Heart left ventricle (tissue), 16 donors: ENCODE measurements at regions not wholly inside any gene's neighbourhood (a gene's known extent, or its start where the extent isn't known, plus 50 kb on each side); places are given as distances from the start of the nearest gene placed in this dataset.

Source experiments
- ATAC-seq, 4 donors: fragments of 200-7000 bp; cut with Tn5 transposase; one replicate each; pipeline ENCODE4 v1.9.1; 2020 to 2022; ENCODE audit warnings: moderate library complexity in 4 of 4, mild to moderate bottlenecking in 3 of 4, moderate number of reproducible peaks in 1 of 4
- DNase-seq, 5 donors: peaks; one replicate each; pipeline ENCODE4 v3.0.0-alpha.2; 2020
- H3K27ac ChIP-seq, 12 donors: fragments of 200-600 bp; sonication (generic) in 4 of 12; one replicate each; pipeline versions ENCODE4 v1.5.0 to v1.8.0; 2016 to 2022; ENCODE audit warnings: mild to moderate bottlenecking in 2 of 12
- H3K27me3 ChIP-seq, 9 donors: fragments of 200-600 bp; sonication (generic) in 2 of 9; one replicate each; pipeline versions ENCODE4 v1.5.1 to v1.8.0; 2016 to 2022; ENCODE audit warnings: mild to moderate bottlenecking in 3 of 9
- H3K36me3 ChIP-seq, 9 donors: fragments of 200-600 bp; sonication (generic) in 2 of 9; one replicate each; pipeline versions ENCODE4 v1.5.0 to v1.8.0; 2018 to 2022; ENCODE audit warnings: mild to moderate bottlenecking in 2 of 9
- H3K4me1 ChIP-seq, 12 donors: fragments of 200-600 bp; sonication (generic) in 4 of 12; one replicate each; pipeline versions ENCODE4 v1.5.0 to v1.8.0; 2016 to 2022; ENCODE audit warnings: mild to moderate bottlenecking in 3 of 12
- H3K4me3 ChIP-seq, 12 donors: fragments of 200-600 bp; sonication (generic) in 4 of 12; one replicate each; pipeline versions ENCODE4 v1.5.0 to v1.8.0; 2017 to 2022; ENCODE audit warnings: mild to moderate bottlenecking in 9 of 12, moderate library complexity in 4 of 12
- H3K9me3 ChIP-seq, 12 donors: fragments of 200-600 bp; sonication (generic) in 4 of 12; one replicate each; pipeline versions ENCODE4 v1.5.0 to v1.8.0; 2016 to 2022; ENCODE audit warnings: mild to moderate bottlenecking in 1 of 12
- POLR2A ChIP-seq, 2 donors: fragments of 450-650 bp; IDR thresholded peaks; one replicate each; pipeline ENCODE4 v1.6.1; 2017; ENCODE audit warnings: antibody characterized with exemption in 2 of 2, mild to moderate bottlenecking in 2 of 2, moderate library complexity in 2 of 2
- WGBS, 4 donors: extraction: QIAGEN DNeasy Blood & Tissue Kit in 2 of 4; methylation state at CpG; one replicate each; pipeline versions ENCODE4 v1.1.5 to v1.1.7; 2013 to 2018; 5-methylcytosine and 5-hydroxymethylcytosine counted together
- intact Hi-C, 10 donors: fragments of 100-400 bp; cut with DNase I; formaldehyde crosslinking; loops; one replicate each; pipeline versions ENCODE4 v1.11.1 to v1.14.2; 2022
- TF ChIP-seq, protein P1 (sequence below), 12 donors: fragments of 200-600 bp; sonication (generic) in 4 of 12; IDR thresholded peaks; one replicate each; pipeline versions ENCODE4 v1.5.0 to v1.8.0; 2018 to 2022; ENCODE audit warnings: antibody characterized with exemption in 12 of 12, mild to moderate bottlenecking in 5 of 12
- donor health status: ischemic (EF 13 %, LVEDD 7.1; RV severe dilation, severe dysfunction).
- donor health status: healthy with polysubstance abuse.
- donor health status: DM: no; HTN: yes; CAD: no.
- donor health status: DM: no; HTN: no; CAD: no.
- donor health status: ischemic (EF 25% LVEDD 6.9; RV normal size, moderate dysfunction).
- donor health status: ischemic (EF 25% LVEDD 5.7; RV mildly dilated, moderate dysfunction).
- donor health status: healthy.
- donor health status: DM: yes; HTN: yes; CAD: no.
- donor health status: ischemic (EF 35%, LVEDD 5.7; RV mildly dilated, moderate dysfunction).
- donor health status: nonischemic (EF 11% LVEDD 7.7; RV severe dilation, severe dysfunction).
- donor health status: DM: yes; HTN: yes; CAD: no.
- donor health status: PGD.
- donor health status: ischemic (EF 29% LVEDD 5.4; RV normal size, mild dysfunction).
- donor health status: nonischemic (EF 23%, LVEDD 6.1; RV moderate dilation, normal function).

- Histone ChIP-seq H3K36me3 (no peaks in the 10 kb centered on the region), H3K9me3 (peaks cover 0 to 5% (median 0%) of the 10 kb centered on the region in 12 donors), H3K27me3 (no peaks in the 10 kb centered on the region), H3K27ac (no peak overlapping the region), H3K4me1 (no peaks in the 10 kb centered on the region), H3K4me3 (no peak overlapping the region)
- no peak for TF ChIP-seq POLR2A (IDR thresholded peaks at IDR 0.05)
- TF ChIP-seq, protein P1, sequence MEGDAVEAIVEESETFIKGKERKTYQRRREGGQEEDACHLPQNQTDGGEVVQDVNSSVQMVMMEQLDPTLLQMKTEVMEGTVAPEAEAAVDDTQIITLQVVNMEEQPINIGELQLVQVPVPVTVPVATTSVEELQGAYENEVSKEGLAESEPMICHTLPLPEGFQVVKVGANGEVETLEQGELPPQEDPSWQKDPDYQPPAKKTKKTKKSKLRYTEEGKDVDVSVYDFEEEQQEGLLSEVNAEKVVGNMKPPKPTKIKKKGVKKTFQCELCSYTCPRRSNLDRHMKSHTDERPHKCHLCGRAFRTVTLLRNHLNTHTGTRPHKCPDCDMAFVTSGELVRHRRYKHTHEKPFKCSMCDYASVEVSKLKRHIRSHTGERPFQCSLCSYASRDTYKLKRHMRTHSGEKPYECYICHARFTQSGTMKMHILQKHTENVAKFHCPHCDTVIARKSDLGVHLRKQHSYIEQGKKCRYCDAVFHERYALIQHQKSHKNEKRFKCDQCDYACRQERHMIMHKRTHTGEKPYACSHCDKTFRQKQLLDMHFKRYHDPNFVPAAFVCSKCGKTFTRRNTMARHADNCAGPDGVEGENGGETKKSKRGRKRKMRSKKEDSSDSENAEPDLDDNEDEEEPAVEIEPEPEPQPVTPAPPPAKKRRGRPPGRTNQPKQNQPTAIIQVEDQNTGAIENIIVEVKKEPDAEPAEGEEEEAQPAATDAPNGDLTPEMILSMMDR (IDR thresholded peaks at IDR 0.05): no peak
- ATAC-seq (no peak), DNase-seq (no peak)
- intact Hi-C loops: no loop called here
Observed at GRCh38 chr12:38477340-38478090, 160.9 kb downstream of the ALG10B start.

- H3K9me3 ChIP-seq: peaks cover 0 to 5% (median 0%) of the 10 kb centered on the region in 12 donors
- H3K27me3 ChIP-seq: no peaks in the 10 kb centered on the region
- TF ChIP-seq POLR2A (IDR thresholded peaks at IDR 0.05): no peak
- TF ChIP-seq, protein P1 (IDR thresholded peaks at IDR 0.05): no peak
- DNase-seq (no peak), ATAC-seq (no peak)
- no peaks in the 10 kb centered on the region for H3K4me1 ChIP-seq
- no peak overlapping the region for H3K4me3 ChIP-seq
- no peaks in the 10 kb centered on the region for H3K36me3 ChIP-seq
- no peak overlapping the region for H3K27ac ChIP-seq
- intact Hi-C loops: no loop called here
Observed at GRCh38 chr12:38480594-38480993, 164.0 kb downstream of the ALG10B start.

GRCh38 chr12:38484821-38485449 is 168.4 kb downstream of the ALG10B start:
- Histone ChIP-seq H3K27me3 (no peaks in the 10 kb centered on the region), H3K36me3 (no peaks in the 10 kb centered on the region), H3K4me3 (no peak overlapping the region), H3K4me1 (no peaks in the 10 kb centered on the region), H3K9me3 (peaks cover 0 to 5% (median 0%) of the 10 kb centered on the region in 12 donors), H3K27ac (no peak overlapping the region)
- intact Hi-C loops: no loop called here
- WGBS, 4 donors: 64 to 74% (median 67%) methylated on average over 2 of the region's 2 CpGs
- no peak for DNase-seq
- TF ChIP-seq POLR2A (IDR thresholded peaks at IDR 0.05): no peak
- TF ChIP-seq, protein P1 (IDR thresholded peaks at IDR 0.05): no peak
- ATAC-seq: no peak

DNA sequence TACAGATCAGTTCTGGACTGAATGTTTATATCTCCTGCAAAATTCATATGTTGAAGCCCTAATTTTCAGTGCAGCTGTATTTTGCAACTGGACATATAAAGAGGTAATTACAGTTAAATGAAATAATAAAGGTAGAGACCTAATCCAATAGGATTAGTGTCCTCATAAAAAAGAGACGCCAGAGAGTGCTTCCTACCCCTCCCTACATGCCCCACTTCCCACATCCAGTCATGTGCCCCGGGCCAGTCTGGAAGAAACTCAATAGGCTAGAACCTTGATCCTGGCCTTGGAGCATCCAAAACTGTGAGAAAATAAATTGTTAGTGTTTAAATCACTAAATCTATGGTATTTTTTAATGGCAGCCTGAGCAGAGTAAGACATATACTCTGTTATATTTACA is 172.3 kb downstream of the ALG10B start:
- Histone ChIP-seq H3K4me1 (no peaks in the 10 kb centered on the region), H3K4me3 (no peak overlapping the region), H3K36me3 (no peaks in the 10 kb centered on the region), H3K27ac (no peak overlapping the region), H3K27me3 (no peaks in the 10 kb centered on the region), H3K9me3 (peaks cover 0 to 5% (median 0%) of the 10 kb centered on the region in 12 donors)
- intact Hi-C loops: no loop called here
- TF ChIP-seq POLR2A (IDR thresholded peaks at IDR 0.05): no peak
- DNase-seq: no peak
- no peak for ATAC-seq
- WGBS, 4 donors: 68 to 77% (median 73%) methylated on average over 2 of the region's 2 CpGs
